Testis (tissue), 2 donors: ENCODE measurements at regions not wholly inside any gene's neighbourhood (a gene's known extent, or its start where the extent isn't known, plus 50 kb on each side); places are given as distances from the start of the nearest gene placed in this dataset.

Experiments used
- CTCF ChIP-seq, 3 experiments: fragments of 450-650 bp in 2 of 3; fragments of 200-600 bp in 1 of 3; sonication (generic) in 1 of 3; IDR thresholded peaks; one replicate each; pipeline ENCODE4 v1.5.1; 2016 to 2019; ENCODE audit warnings: antibody characterized with exemption in 3 of 3, mild to moderate bottlenecking in 2 of 3, moderate library complexity in 1 of 3
- POLR2A ChIP-seq: fragments of 450-650 bp; IDR thresholded peaks from one replicate; pipeline ENCODE4 v1.6.1; 2017; ENCODE audit warnings: antibody characterized with exemption, mild to moderate bottlenecking, moderate library complexity

DNA sequence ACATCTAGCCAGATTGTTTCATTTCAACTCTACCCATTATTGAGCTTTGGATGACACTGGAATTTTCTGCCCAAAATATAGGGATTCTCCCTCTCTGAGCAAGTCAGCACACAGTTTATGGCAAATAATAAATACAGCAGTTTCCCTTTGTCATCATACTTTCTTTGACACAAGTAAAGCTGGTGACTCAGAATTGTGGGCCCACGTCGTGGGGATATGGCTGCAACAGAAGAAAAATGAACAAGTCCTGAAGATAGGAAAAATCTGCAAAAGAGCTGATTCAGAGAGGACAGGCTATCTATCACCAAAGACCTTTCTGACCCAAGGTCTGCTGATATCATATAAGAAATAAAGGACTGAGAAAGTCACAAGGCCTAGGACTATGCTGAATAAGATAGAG lies 236.3 kb upstream of the ZC3H12C start:
- TF ChIP-seq CTCF (IDR thresholded peaks at IDR 0.05), result no peak
- no peak for TF ChIP-seq POLR2A
